ENCODE measurements at regions not wholly inside any gene's neighbourhood (a gene's known extent, or its start where the extent isn't known, plus 50 kb on each side); places are given as distances from the start of the nearest gene placed in this dataset.

- CTCF ChIA-PET, result no interaction called here
- BruUV-seq (replicated peaks), result no TSS peak
- DNase-seq, result no peak
- Mint-ChIP-seq H3K9me3 (ENCODE audit: low read depth, unreplicated experiment) (no peaks in the 10 kb centered on the region), H3K27me3 (ENCODE audit: unreplicated experiment) (peaks cover 13% of the 10 kb centered on the region), H3K27ac (ENCODE audit: unreplicated experiment) (no peak overlapping the region), H3K4me3 (ENCODE audit: low read depth, unreplicated experiment) (no peak overlapping the region), H3K4me1 (ENCODE audit: low read depth, unreplicated experiment) (no peaks in the 10 kb centered on the region), H3K36me3 (ENCODE audit: insufficient read depth, unreplicated experiment) (no peaks in the 10 kb centered on the region)
- no peak for TF ChIP-seq CTCF (IDR thresholded peaks at IDR 0.05; ENCODE audit: unreplicated experiment)
- intact Hi-C loops (cut with micrococcal nuclease; ENCODE audit: unreplicated experiment), result no loop called here
These were observed 184.7 kb upstream of the GDF10 start for GRCh38 chr10:47115322-47115721.

- no peaks in the 10 kb centered on the region for H3K36me3 Mint-ChIP-seq (ENCODE audit: insufficient read depth, unreplicated experiment)
- H3K27ac Mint-ChIP-seq (ENCODE audit: unreplicated experiment), result no peak overlapping the region
- no peak for DNase-seq
- CTCF ChIA-PET, result no interaction called here
- H3K4me1 Mint-ChIP-seq (ENCODE audit: low read depth, unreplicated experiment), result no peaks in the 10 kb centered on the region
- intact Hi-C loops (cut with micrococcal nuclease; ENCODE audit: unreplicated experiment), result no loop called here
- H3K27me3 Mint-ChIP-seq (ENCODE audit: unreplicated experiment), result peaks cover 13% of the 10 kb centered on the region
- no TSS peak for BruUV-seq (replicated peaks)
- no peak for TF ChIP-seq CTCF (IDR thresholded peaks at IDR 0.05; ENCODE audit: unreplicated experiment)
- no peak overlapping the region for H3K4me3 Mint-ChIP-seq (ENCODE audit: low read depth, unreplicated experiment)
- H3K9me3 Mint-ChIP-seq (ENCODE audit: low read depth, unreplicated experiment), result no peaks in the 10 kb centered on the region
These were observed 183.6 kb upstream of the GDF10 start for GRCh38 chr10:47116445-47116844.

GRCh38 chr10:47118326-47118725 lies 181.7 kb upstream of the GDF10 start:
- CTCF ChIA-PET, result no interaction called here
- no peak for DNase-seq
- Mint-ChIP-seq H3K27me3 (ENCODE audit: unreplicated experiment) (peaks cover 13% of the 10 kb centered on the region), H3K27ac (ENCODE audit: unreplicated experiment) (no peak overlapping the region), H3K4me1 (ENCODE audit: low read depth, unreplicated experiment) (no peaks in the 10 kb centered on the region), H3K4me3 (ENCODE audit: low read depth, unreplicated experiment) (no peak overlapping the region), H3K9me3 (ENCODE audit: low read depth, unreplicated experiment) (no peaks in the 10 kb centered on the region), H3K36me3 (ENCODE audit: insufficient read depth, unreplicated experiment) (no peaks in the 10 kb centered on the region)
- no TSS peak for BruUV-seq (replicated peaks)
- TF ChIP-seq CTCF (IDR thresholded peaks at IDR 0.05; ENCODE audit: unreplicated experiment), result no peak
- intact Hi-C loops (cut with micrococcal nuclease; ENCODE audit: unreplicated experiment), result no loop called here

- Mint-ChIP-seq H3K9me3 (ENCODE audit: low read depth, unreplicated experiment) (no peaks in the 10 kb centered on the region), H3K4me3 (ENCODE audit: low read depth, unreplicated experiment) (no peak overlapping the region), H3K36me3 (ENCODE audit: insufficient read depth, unreplicated experiment) (no peaks in the 10 kb centered on the region), H3K27ac (ENCODE audit: unreplicated experiment) (no peak overlapping the region), H3K27me3 (ENCODE audit: unreplicated experiment) (no peaks in the 10 kb centered on the region), H3K4me1 (ENCODE audit: low read depth, unreplicated experiment) (no peaks in the 10 kb centered on the region)
- CTCF ChIA-PET, result no interaction called here
- no peak for DNase-seq
- BruUV-seq (replicated peaks), result no TSS peak
- intact Hi-C loops (cut with micrococcal nuclease; ENCODE audit: unreplicated experiment), result no loop called here
- no peak for TF ChIP-seq CTCF (IDR thresholded peaks at IDR 0.05; ENCODE audit: unreplicated experiment)
These were observed 178.7 kb upstream of the GDF10 start for GRCh38 chr10:47121336-47121735.

Measured in Calu3 (cell line).